ENCODE measurements at regions not wholly inside any gene's neighbourhood (a gene's known extent, or its start where the extent isn't known, plus 50 kb on each side); places are given as distances from the start of the nearest gene placed in this dataset.

DNA sequence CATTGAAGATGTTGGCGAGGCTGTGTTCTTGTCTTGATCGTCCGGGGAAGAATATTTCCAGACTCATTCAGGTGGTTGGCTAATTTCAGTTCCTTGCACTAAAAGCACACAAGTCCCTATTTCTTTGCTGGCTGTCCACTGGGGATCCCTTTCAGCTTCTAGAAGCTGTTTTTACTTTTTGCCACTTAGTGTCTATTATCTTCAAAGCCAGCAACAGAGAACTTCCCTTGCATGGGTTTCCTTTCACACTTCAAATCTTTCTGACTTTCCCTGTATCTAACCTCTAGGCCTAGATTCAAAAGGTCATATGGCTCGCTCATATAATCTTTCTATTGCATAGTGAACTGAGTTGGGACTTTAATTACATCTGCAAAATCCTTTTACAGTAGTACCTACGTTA, 215.3 kb upstream of the PCDH9 start:
- TF ChIP-seq EZH2 (IDR thresholded peaks at IDR 0.05; ENCODE audit: insufficient read depth, poor library complexity, severe bottlenecking) (no peak), EZH2phosphoT487 (IDR thresholded peaks at IDR 0.05; ENCODE audit: insufficient read depth, low read depth) (no peak)

Data from GM23248 (cell line).